ENCODE measurements at regions not wholly inside any gene's neighbourhood (a gene's known extent, or its start where the extent isn't known, plus 50 kb on each side); places are given as distances from the start of the nearest gene placed in this dataset.
"Not testable (repeated sequence)": the region's sequence is repeated elsewhere in the genome, so short reads cannot be mapped to it uniquely, and the experiment has no call there.

GRCh38 chr11:129712486-129713240 is 103.0 kb upstream of the TMEM45B start:
- ATAC-seq; intact Hi-C loops (cut with micrococcal nuclease); DNase-seq: not testable (repeated sequence)

DNA sequence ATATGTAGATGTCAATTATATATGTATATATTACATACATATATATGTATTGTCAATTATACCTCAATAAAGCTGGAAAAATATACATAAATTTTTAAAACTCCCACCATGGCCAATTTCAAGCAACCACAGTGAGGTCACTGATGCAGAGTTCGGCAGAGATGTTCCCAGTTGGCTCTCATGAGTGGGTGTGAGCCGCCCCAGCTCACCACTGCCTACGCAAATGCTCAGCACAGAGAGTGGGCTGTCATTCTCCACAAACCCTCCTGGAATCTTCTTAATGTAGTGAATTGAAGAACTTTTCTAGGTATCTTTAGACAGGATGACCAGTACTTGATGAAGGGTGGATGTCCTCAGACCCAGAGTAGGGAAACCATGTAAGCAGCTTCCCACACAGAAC is 96.6 kb upstream of the TMEM45B start:
- DNase-seq (no peak), ATAC-seq (no peak)
- intact Hi-C loops (cut with micrococcal nuclease) = no loop called here

- intact Hi-C loops (cut with micrococcal nuclease) = no loop called here
- DNase-seq (no peak), ATAC-seq (no peak)
Observed at GRCh38 chr11:129720156-129720555, 95.5 kb upstream of the TMEM45B start.

DNA sequence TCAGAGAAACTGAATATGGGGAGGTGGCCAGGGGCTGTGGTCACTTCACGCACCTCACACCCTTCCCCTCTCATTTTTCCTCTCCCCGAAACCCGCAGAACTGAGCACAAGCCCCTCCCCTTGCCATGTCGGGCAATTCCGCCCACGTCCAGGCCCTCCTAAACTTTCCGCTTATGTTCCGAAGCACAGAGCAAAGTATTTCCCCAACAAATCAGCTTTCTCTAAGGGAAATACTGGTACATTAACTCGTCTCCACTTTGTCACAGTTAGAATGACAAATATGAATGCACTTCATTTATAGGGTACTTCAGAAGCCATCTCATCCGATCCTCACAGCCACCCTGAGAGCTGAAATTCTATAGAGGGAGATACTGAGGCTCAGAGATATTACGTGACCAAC is 94.7 kb upstream of the TMEM45B start:
- DNase-seq (no peak), ATAC-seq (no peak)
- intact Hi-C loops (cut with micrococcal nuclease) = no loop called here

GRCh38 chr11:129721685-129722084 is 94.0 kb upstream of the TMEM45B start:
- intact Hi-C loops (cut with micrococcal nuclease) = no loop called here
- ATAC-seq (no peak), DNase-seq (no peak)

DNA sequence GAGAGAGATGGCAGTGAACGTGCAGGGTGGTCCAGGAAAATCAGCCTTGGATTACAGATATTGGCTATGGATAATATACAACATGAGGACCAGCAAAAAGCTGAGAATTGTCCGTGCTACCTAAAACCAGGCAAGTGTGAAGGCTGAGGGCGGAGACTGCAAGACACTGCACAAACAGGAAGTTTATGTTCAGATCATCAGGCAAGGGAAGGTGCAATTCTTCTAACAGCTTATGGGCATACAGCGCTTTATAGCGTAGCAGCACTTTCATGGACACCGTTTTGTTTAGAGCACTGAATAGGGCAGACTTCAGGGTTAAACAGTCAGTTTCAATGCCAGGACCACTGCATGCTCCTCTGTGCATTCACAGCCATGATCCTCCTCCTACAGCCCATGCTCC is 93.1 kb upstream of the TMEM45B start:
- intact Hi-C loops (cut with micrococcal nuclease) = no loop called here
- no peak for ATAC-seq
- no peak for DNase-seq

GRCh38 chr11:129723146-129723760 is 92.4 kb upstream of the TMEM45B start:
- no peak for ATAC-seq
- DNase-seq = no peak
- intact Hi-C loops (cut with micrococcal nuclease) = no loop called here

GRCh38 chr11:129723761-129724162 is 91.9 kb upstream of the TMEM45B start:
- DNase-seq (no peak), ATAC-seq (no peak)
- intact Hi-C loops (cut with micrococcal nuclease) = no loop called here

DNA sequence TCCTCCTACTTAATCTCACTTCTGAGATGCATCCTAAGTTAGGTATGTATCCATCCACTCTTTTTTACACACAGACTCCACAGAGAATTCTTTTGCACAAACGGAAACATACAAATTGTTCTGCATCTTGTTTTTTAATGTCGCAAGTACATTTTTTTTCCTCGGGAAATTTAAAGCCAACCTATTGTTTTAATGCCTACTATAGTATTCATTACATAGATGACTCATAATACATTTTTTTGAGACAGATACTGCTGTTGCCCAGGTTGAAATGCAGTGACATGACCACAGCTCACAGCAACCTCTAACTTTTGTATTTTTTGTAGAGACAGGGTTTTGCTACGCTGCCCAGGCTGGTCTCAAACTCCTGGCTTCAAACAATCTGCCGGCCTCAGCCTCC is 90.8 kb upstream of the TMEM45B start:
- ATAC-seq (no peak), DNase-seq (no peak)
- intact Hi-C loops (cut with micrococcal nuclease) = no loop called here

- intact Hi-C loops (cut with micrococcal nuclease) = no loop called here
- DNase-seq = no peak
- ATAC-seq = no peak
Observed at GRCh38 chr11:129726179-129726578, 89.5 kb upstream of the TMEM45B start.

GRCh38 chr11:129728581-129728980 is 87.1 kb upstream of the TMEM45B start:
- ATAC-seq = no peak
- no peak for DNase-seq
- intact Hi-C loops (cut with micrococcal nuclease) = no loop called here

GRCh38 chr11:129729216-129729615 is 86.4 kb upstream of the TMEM45B start:
- intact Hi-C loops (cut with micrococcal nuclease) = no loop called here
- DNase-seq (no peak), ATAC-seq (no peak)

DNA sequence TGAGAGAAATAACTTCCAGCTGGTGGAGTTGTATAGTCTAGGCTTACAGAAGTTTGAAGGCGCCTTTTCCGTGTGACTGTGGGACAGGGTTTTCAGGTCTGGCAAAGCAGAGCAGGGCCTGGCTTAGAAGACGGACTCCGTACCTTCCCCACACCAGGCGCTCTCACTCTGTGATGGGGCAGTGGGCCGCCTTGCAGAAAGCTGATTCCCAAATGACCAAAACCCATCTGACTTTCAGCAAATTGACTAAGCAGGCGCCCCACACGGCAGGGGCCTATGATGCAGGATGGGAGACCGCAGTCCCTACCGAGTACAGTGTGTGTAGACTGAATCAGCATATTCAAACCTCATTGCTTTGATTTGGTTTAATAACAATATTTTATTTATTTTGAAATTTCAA is 85.8 kb upstream of the TMEM45B start:
- intact Hi-C loops (cut with micrococcal nuclease) = no loop called here
- DNase-seq (no peak), ATAC-seq (no peak)

- ATAC-seq = no peak
- intact Hi-C loops (cut with micrococcal nuclease) = no loop called here
- DNase-seq = no peak
Observed at GRCh38 chr11:129731316-129731715, 84.3 kb upstream of the TMEM45B start.

DNA sequence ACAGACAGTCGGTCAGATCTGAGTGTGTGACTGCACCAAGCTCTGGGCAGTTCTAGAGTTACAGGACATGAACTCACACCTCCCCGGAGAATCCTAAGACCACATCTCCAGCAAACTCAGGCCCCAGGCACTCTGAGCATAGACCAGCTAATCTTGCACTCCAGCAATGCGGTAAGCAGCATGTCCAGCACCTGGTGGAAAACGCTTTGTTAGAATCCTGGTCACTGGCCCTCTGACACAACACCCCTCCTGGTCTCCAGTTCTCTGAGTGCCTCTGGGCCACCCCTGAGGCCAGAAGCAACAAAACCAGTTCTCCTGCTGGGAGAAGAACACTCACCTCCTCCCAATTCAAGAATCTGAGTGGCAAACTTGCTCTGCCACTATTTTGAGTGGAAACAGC is 82.7 kb upstream of the TMEM45B start:
- DNase-seq (no peak), ATAC-seq (no peak)
- intact Hi-C loops (cut with micrococcal nuclease) = no loop called here

GRCh38 chr11:129733384-129733783 is 82.3 kb upstream of the TMEM45B start:
- DNase-seq (no peak), ATAC-seq (no peak)
- intact Hi-C loops (cut with micrococcal nuclease) = no loop called here

- DNase-seq (no peak), ATAC-seq (no peak)
- intact Hi-C loops (cut with micrococcal nuclease) = no loop called here
Observed at GRCh38 chr11:129733981-129734380, 81.7 kb upstream of the TMEM45B start.

GRCh38 chr11:129734654-129735053 is 81.0 kb upstream of the TMEM45B start:
- no peak for ATAC-seq
- no peak for DNase-seq
- intact Hi-C loops (cut with micrococcal nuclease) = no loop called here

GRCh38 chr11:129737831-129738230 is 77.8 kb upstream of the TMEM45B start:
- intact Hi-C loops (cut with micrococcal nuclease) = no loop called here
- no peak for ATAC-seq
- DNase-seq = no peak

GRCh38 chr11:129738242-129738641 is 77.4 kb upstream of the TMEM45B start:
- no peak for ATAC-seq
- intact Hi-C loops (cut with micrococcal nuclease) = no loop called here

GRCh38 chr11:129739339-129739738 is 76.3 kb upstream of the TMEM45B start:
- DNase-seq (no peak), ATAC-seq (no peak)
- intact Hi-C loops (cut with micrococcal nuclease) = no loop called here

More at GRCh38 chr11:129738242-129738641, 77.4 kb upstream of the TMEM45B start:
- DNase-seq = no peak
